GM21528 (cell line): ENCODE measurements at regions not wholly inside any gene's neighbourhood (a gene's known extent, or its start where the extent isn't known, plus 50 kb on each side); places are given as distances from the start of the nearest gene placed in this dataset.
"Not testable (repeated sequence)": the region's sequence is repeated elsewhere in the genome, so short reads cannot be mapped to it uniquely, and the experiment has no call there.

Source experiments
- ATAC-seq: cut with Tn5 transposase; IDR thresholded peaks from one replicate; pipeline ENCODE4 v1.9.1; 2021; ENCODE audit warnings: mild to moderate bottlenecking, moderate library complexity; ENCODE audit not compliant: unreplicated experiment, low FRiP score

GRCh38 chr1:187763976-187764375 is 935.2 kb downstream of the PLA2G4A start:
- no peak for ATAC-seq

GRCh38 chr1:187771396-187771795 is 942.6 kb downstream of the PLA2G4A start:
- ATAC-seq = no peak

GRCh38 chr1:187773168-187773567 is 944.4 kb downstream of the PLA2G4A start:
- ATAC-seq = no peak

- no peak for ATAC-seq
Observed at GRCh38 chr1:187787736-187788135, 959.0 kb downstream of the PLA2G4A start.

- no peak for ATAC-seq
Observed at GRCh38 chr1:187788718-187789117, 960.0 kb downstream of the PLA2G4A start.

GRCh38 chr1:187790724-187791123 is 962.0 kb downstream of the PLA2G4A start:
- no peak for ATAC-seq

GRCh38 chr1:187794561-187794960 is 965.8 kb downstream of the PLA2G4A start:
- no peak for ATAC-seq

- no peak for ATAC-seq
Observed at GRCh38 chr1:187809549-187809948, 980.8 kb downstream of the PLA2G4A start.

GRCh38 chr1:187816646-187817045 is 987.9 kb downstream of the PLA2G4A start:
- ATAC-seq = no peak

- no peak for ATAC-seq
Observed at GRCh38 chr1:187817782-187818181, 989.0 kb downstream of the PLA2G4A start.

- no peak for ATAC-seq
Observed at GRCh38 chr1:187819086-187819485, 990.3 kb downstream of the PLA2G4A start.

GRCh38 chr1:187836557-187836956 is 1007.8 kb downstream of the PLA2G4A start:
- no peak for ATAC-seq

- ATAC-seq = no peak
Observed at GRCh38 chr1:187837787-187838186, 1009.0 kb downstream of the PLA2G4A start.

GRCh38 chr1:187838335-187839293 is 1009.9 kb downstream of the PLA2G4A start:
- ATAC-seq = no peak

- no peak for ATAC-seq
Observed at GRCh38 chr1:187839873-187840272, 1011.1 kb downstream of the PLA2G4A start.

GRCh38 chr1:187840557-187840956 is 1011.8 kb downstream of the PLA2G4A start:
- no peak for ATAC-seq

- no peak for ATAC-seq
Observed at GRCh38 chr1:187842406-187843165, 1013.8 kb downstream of the PLA2G4A start.

- ATAC-seq = no peak
Observed at GRCh38 chr1:187844313-187844712, 1015.6 kb downstream of the PLA2G4A start.

- no peak for ATAC-seq
Observed at GRCh38 chr1:187847531-187847930, 1018.8 kb downstream of the PLA2G4A start.

- no peak for ATAC-seq
Observed at GRCh38 chr1:187848321-187848720, 1019.6 kb downstream of the PLA2G4A start.

- not testable (repeated sequence) for ATAC-seq
Observed at GRCh38 chr1:187850146-187850545, 1021.4 kb downstream of the PLA2G4A start.
